ENCODE measurements at regions not wholly inside any gene's neighbourhood (a gene's known extent, or its start where the extent isn't known, plus 50 kb on each side); places are given as distances from the start of the nearest gene placed in this dataset.
A peak's percentile ranks its signal among the peaks of the same experiment; 100 is the strongest.

DNA sequence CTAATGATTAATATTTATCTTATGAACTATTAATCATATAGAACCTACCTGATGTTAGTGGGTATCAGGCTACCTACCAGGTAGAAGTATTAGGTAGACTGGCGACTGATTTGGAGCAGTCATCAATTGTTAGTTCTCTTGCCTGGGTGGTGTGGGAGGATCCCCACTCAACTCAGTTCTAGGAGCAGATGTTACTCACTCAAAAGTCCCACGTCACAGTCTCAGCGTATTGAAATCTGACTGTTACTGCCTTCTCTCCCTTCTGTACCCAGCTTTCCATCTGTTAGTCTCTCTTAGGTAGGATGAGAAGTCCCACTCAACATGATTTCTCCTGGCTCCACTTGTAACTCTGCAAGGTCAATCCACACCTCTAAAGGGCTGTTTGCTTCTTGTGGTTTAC lies 102.7 kb downstream of the OLFM4 start:
- H3K4me1 Mint-ChIP-seq (ENCODE audit: low read depth) = no peaks in the 10 kb centered on the region
- DNase-seq (ENCODE audit: low spot score) = no peak
- H3K27me3 Mint-ChIP-seq (ENCODE audit: low read depth) = no peaks in the 10 kb centered on the region
- no peaks in the 10 kb centered on the region for H3K36me3 Mint-ChIP-seq (ENCODE audit: low read depth)
- no peak overlapping the region for H3K4me3 Mint-ChIP-seq
- no peaks in the 10 kb centered on the region for H3K9me3 Mint-ChIP-seq
- no peak overlapping the region for H3K27ac Mint-ChIP-seq

DNA sequence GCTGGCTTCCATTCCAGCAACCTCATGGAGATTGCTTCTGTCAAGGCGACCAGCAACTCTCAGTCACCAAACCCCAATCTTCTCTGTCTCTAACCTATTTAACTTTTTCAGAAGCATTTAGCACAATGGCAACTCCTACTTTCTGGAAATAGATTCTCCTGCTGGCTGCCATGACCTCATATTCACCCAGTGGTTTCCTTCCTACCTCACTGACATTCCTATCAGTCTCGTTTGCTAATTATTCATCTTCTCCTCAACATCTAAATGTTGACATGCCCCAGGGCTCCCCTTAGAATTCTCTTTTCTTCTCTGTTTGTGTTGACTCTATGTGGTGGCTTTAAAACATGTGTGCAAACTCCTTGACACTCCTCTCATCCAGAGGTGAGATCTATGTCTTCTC lies 106.7 kb downstream of the OLFM4 start:
- no peaks in the 10 kb centered on the region for H3K4me1 Mint-ChIP-seq (ENCODE audit: low read depth)
- H3K4me3 Mint-ChIP-seq = no peak overlapping the region
- no peaks in the 10 kb centered on the region for H3K9me3 Mint-ChIP-seq
- DNase-seq (ENCODE audit: low spot score) = no peak
- no peak overlapping the region for H3K27ac Mint-ChIP-seq
- no peaks in the 10 kb centered on the region for H3K36me3 Mint-ChIP-seq (ENCODE audit: low read depth)
- no peaks in the 10 kb centered on the region for H3K27me3 Mint-ChIP-seq (ENCODE audit: low read depth)

DNA sequence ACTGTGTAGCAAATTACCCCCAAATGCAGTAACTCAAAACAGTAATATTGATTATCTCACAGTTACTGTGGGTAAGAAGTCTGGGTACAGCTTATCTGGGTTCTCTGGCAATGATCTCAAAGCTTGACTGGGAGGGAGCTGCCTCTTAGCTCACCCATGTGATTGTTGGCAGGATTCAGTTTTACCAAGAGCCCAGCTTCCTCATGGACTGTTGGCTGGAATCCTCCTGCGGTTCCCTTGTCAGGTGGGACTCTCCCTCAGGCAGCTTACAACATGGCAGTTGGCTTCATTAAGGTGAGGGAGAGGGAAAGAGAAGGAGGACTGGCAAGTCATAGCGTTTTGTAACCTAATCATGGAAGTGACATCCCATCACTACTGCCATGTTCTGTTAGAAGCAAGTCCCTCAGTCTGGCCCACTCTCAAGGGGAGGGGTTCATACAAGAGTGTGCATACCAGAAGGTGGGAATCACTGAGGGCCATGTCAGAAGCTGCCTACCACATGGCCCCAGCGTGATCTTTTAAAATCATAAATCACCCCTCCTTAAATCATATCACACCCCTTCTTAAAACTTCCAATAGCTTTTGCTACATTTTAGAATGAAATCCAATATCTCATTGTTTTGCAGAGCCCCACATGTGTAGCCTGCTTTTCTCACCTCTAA lies 108.1 kb downstream of the OLFM4 start:
- no peaks in the 10 kb centered on the region for H3K27me3 Mint-ChIP-seq (ENCODE audit: low read depth)
- H3K36me3 Mint-ChIP-seq (ENCODE audit: low read depth) = no peaks in the 10 kb centered on the region
- no peak for DNase-seq (ENCODE audit: low spot score)
- H3K4me3 Mint-ChIP-seq = no peak overlapping the region
- no peak overlapping the region for H3K27ac Mint-ChIP-seq
- no peaks in the 10 kb centered on the region for H3K4me1 Mint-ChIP-seq (ENCODE audit: low read depth)
- H3K9me3 Mint-ChIP-seq = no peaks in the 10 kb centered on the region

DNA sequence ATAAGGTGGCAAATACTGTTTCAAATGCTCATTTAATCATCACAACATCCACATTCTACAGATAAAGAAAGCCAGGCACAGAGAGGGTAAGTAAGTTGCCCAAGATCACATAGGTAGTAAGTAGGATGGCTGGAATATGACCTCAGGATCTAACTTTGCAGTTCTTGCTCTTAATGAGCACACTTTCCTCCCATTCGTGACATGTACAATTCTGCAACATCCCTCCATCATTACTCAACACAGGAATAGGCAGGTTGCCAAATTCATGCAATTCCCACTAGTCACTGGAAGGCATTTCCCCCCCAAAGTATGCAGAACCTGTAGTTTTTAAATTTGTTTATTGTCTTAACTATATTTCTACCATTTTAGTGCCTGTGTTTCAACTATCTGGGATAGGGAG lies 109.2 kb downstream of the OLFM4 start:
- H3K4me3 Mint-ChIP-seq = no peak overlapping the region
- no peak overlapping the region for H3K27ac Mint-ChIP-seq
- no peaks in the 10 kb centered on the region for H3K4me1 Mint-ChIP-seq (ENCODE audit: low read depth)
- H3K9me3 Mint-ChIP-seq = no peaks in the 10 kb centered on the region
- no peaks in the 10 kb centered on the region for H3K36me3 Mint-ChIP-seq (ENCODE audit: low read depth)
- H3K27me3 Mint-ChIP-seq (ENCODE audit: low read depth) = no peaks in the 10 kb centered on the region
- DNase-seq (ENCODE audit: low spot score) = no peak

DNA sequence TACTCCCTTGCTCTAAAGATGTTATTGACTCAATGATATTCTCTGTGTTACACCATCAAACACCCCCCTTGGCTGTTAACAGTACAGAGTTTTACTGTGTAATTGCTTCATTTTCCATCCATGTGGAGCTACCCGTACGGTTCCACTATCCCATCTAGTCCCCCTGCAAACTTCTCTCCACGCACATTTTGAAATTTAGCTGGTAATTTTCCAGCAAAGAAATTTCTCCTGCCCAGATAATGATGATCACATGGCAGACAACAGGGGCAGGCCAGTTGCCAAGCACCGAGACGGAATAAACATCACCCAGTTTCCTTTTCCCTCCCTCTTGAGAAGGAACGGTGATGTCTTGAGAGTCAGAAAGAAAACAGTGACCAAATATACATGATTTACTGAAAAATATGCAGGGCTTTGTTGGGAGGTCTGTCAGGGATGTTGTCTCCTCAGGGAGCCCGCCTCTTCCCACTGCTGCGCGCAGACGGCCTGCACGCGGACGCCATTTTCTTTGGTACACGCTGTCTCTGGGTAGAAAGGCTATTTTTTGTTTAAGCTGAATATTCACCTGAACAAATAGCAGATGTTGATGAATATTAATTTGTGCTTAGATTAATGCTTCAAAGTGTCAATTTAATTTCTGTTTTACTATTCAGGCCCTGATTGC lies 109.9 kb downstream of the OLFM4 start:
- no peaks in the 10 kb centered on the region for H3K9me3 Mint-ChIP-seq
- H3K27ac Mint-ChIP-seq = no peak overlapping the region
- H3K27me3 Mint-ChIP-seq (ENCODE audit: low read depth) = no peaks in the 10 kb centered on the region
- no peaks in the 10 kb centered on the region for H3K36me3 Mint-ChIP-seq (ENCODE audit: low read depth)
- no peaks in the 10 kb centered on the region for H3K4me1 Mint-ChIP-seq (ENCODE audit: low read depth)
- DNase-seq (ENCODE audit: low spot score) = no peak
- no peak overlapping the region for H3K4me3 Mint-ChIP-seq

DNA sequence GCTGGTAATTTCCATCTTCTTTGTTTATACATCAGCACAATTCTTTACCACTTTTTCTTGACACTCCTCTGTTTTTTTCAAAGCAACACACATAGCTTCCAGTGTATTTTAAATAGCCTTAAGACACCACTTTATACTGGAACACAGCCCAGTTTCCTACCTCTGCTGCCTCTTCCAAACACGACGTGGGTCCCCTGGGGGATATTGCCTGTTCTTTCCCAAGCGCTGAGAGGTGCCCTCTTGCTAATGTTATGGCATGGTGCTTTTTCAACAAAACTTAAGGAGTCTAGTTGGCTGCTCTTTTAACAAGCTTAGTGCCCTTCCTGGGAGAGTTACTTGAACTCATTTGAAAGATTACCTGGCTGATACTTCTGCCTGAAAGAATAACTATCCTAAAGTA lies 112.7 kb downstream of the OLFM4 start:
- Mint-ChIP-seq H3K27me3 (ENCODE audit: low read depth) (no peaks in the 10 kb centered on the region), H3K9me3 (no peaks in the 10 kb centered on the region), H3K4me3 (no peak overlapping the region), H3K27ac (no peak overlapping the region), H3K36me3 (ENCODE audit: low read depth) (no peaks in the 10 kb centered on the region), H3K4me1 (ENCODE audit: low read depth) (no peaks in the 10 kb centered on the region)
- no peak for DNase-seq (ENCODE audit: low spot score)

DNA sequence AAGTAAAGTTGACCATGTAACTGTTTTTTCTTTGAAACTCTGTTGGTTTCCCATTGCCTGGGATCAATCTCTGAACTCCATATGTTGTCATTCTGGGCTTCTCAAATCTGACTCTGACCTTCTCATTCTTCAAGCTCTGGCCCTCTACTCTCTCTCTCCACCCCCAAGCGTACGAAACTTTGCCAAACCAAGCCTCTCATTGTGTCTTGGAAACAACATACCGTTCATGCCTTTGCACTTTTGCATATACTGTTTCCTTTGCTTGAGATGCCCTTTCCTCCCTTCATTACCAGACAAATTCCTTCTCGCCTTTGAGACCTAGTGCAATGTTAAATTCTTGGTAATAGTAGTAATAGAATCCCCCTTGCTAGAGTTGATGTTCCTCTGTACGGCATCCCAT lies 113.7 kb downstream of the OLFM4 start:
- Mint-ChIP-seq H3K4me1 (ENCODE audit: low read depth) (no peaks in the 10 kb centered on the region), H3K27me3 (ENCODE audit: low read depth) (no peaks in the 10 kb centered on the region), H3K4me3 (no peak overlapping the region), H3K36me3 (ENCODE audit: low read depth) (no peaks in the 10 kb centered on the region), H3K27ac (no peak overlapping the region), H3K9me3 (no peaks in the 10 kb centered on the region)
- DNase-seq (ENCODE audit: low spot score) = no peak

DNA sequence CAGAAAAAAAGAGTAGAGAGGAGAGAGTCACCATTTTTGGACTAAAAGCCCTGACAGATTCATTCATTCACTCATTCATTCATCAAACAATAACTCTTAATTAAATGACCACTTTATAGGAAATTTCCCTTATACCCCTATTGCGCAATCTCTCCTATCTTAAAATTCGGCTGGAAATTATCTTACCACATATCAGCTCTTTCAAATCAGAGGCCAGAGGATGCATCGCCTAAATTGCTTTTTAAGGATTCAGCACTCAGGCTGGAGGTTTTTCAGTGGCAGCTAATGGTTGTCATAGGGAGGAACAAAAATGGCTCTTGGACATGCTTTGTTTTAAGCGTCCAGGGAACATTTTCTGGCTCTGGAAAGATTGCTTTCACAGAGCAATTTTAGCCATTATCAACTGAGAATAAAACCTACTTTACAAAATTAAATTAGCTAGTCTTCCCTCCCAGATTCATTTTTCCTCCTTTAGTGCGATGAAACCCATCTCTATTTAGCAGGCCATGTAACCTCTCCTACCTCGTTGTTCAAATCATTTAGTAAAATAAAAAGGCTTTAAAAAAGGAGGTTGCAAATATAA lies 115.2 kb downstream of the OLFM4 start:
- H3K4me3 Mint-ChIP-seq = no peak overlapping the region
- no peak for DNase-seq (ENCODE audit: low spot score)
- H3K4me1 Mint-ChIP-seq (ENCODE audit: low read depth) = no peaks in the 10 kb centered on the region
- no peaks in the 10 kb centered on the region for H3K9me3 Mint-ChIP-seq
- H3K36me3 Mint-ChIP-seq (ENCODE audit: low read depth) = no peaks in the 10 kb centered on the region
- no peak overlapping the region for H3K27ac Mint-ChIP-seq
- H3K27me3 Mint-ChIP-seq (ENCODE audit: low read depth) = no peaks in the 10 kb centered on the region

DNA sequence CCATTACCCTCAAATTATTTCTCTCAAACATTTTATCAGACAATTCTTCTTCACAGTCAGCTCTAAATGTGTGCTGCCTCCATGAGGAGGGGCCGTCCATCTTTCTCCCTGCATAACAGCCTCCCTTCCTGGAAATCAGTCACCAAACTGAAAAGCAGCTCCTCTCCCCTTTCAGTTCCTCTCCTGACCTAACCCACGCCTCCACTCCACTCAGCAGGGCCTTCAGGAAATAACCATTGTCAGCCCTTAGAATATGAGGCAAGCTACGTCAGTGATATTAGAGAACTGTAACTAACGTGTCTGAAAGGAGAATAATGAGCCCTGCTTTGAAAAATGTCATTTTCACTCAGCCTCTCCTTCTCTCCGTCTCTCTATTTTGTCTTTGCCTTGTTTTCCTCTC lies 116.2 kb downstream of the OLFM4 start:
- Mint-ChIP-seq H3K27ac (no peak overlapping the region), H3K9me3 (no peaks in the 10 kb centered on the region), H3K4me1 (ENCODE audit: low read depth) (no peaks in the 10 kb centered on the region), H3K4me3 (no peak overlapping the region), H3K36me3 (ENCODE audit: low read depth) (no peaks in the 10 kb centered on the region), H3K27me3 (ENCODE audit: low read depth) (no peaks in the 10 kb centered on the region)
- no peak for DNase-seq (ENCODE audit: low spot score)

DNA sequence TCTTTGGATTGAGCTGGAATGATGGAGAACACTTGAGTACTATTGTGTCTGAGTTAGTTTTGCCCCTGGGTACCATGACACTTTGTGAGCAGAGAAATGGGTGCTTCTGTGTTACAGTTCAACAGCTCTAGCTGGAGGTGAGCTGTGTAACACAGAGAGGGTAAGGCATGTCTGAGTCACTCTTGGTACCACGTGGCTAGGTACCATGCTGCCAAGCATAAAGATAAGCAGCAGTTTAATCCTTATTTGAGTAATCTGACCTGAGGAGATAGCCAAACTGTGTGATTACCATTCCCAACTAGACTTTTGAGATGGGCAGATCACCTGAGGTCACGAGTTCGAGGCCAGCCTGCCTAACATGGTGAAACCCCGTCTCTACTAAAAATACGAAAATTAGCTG lies 122.0 kb downstream of the OLFM4 start:
- no peak overlapping the region for H3K4me3 Mint-ChIP-seq
- H3K27ac Mint-ChIP-seq = no peak overlapping the region
- no peaks in the 10 kb centered on the region for H3K9me3 Mint-ChIP-seq
- no peak for DNase-seq (ENCODE audit: low spot score)
- no peaks in the 10 kb centered on the region for H3K27me3 Mint-ChIP-seq (ENCODE audit: low read depth)
- H3K4me1 Mint-ChIP-seq (ENCODE audit: low read depth) = no peaks in the 10 kb centered on the region
- H3K36me3 Mint-ChIP-seq (ENCODE audit: low read depth) = no peaks in the 10 kb centered on the region

DNA sequence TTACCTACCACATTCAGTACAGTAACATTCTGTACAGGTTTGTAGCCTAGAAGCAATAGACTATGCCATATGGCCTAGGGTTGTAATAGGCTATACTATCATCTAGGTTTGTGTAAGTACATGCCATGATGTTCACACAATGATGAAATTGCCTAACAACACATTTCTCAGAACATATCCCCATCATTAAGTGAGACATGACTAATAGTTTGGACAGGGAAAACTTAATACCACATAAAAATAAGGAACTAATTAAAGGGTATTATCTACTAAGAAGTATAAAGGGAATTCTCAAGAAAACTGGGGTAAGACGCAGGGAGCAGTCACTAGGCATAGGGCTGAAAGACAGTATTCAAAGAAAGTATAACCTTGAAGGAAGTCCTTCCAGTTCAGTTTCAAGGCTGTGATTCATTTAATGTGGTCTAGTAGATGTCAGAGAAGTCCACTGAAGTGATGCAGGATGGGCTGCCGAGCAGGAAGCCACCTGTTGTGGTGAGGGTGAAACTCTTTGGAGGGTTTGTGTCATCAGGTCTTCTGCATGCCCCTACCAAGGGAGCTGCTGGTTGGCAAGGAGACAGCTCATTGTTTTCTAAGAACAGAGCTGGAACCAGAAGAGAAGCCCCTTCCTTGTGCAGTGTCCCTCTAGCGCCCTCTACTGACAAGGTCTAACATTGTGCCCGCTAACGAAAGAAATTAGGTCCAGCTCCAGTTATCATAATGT lies 122.9 kb downstream of the OLFM4 start:
- H3K4me1 Mint-ChIP-seq (ENCODE audit: low read depth) = no peaks in the 10 kb centered on the region
- H3K4me3 Mint-ChIP-seq = no peak overlapping the region
- H3K9me3 Mint-ChIP-seq = no peaks in the 10 kb centered on the region
- no peaks in the 10 kb centered on the region for H3K27me3 Mint-ChIP-seq (ENCODE audit: low read depth)
- peak; percentile 11 for DNase-seq (ENCODE audit: low spot score)
- no peak overlapping the region for H3K27ac Mint-ChIP-seq
- H3K36me3 Mint-ChIP-seq (ENCODE audit: low read depth) = no peaks in the 10 kb centered on the region

DNA sequence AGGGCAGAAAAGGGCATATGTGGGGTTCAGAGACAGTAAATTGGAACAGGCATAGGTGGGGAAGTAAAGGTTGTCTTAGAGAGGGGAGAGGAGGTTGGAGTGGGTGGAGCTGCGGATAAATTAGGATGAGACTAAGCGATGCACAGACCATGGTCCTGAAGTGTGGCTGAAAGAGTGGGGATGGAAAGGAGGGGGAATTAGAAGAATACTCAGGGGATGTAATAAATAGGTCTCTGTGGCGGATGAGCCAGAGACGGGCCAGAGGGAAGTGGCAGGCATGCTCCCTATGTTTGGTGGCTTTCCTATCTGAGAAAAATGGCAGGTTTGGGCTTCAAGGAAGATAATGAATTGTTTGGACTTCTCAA lies 123.4 kb downstream of the OLFM4 start:
- Mint-ChIP-seq H3K4me3 (no peak overlapping the region), H3K36me3 (ENCODE audit: low read depth) (no peaks in the 10 kb centered on the region), H3K4me1 (ENCODE audit: low read depth) (no peaks in the 10 kb centered on the region), H3K27ac (no peak overlapping the region), H3K9me3 (no peaks in the 10 kb centered on the region), H3K27me3 (ENCODE audit: low read depth) (no peaks in the 10 kb centered on the region)
- no peak for DNase-seq (ENCODE audit: low spot score)

DNA sequence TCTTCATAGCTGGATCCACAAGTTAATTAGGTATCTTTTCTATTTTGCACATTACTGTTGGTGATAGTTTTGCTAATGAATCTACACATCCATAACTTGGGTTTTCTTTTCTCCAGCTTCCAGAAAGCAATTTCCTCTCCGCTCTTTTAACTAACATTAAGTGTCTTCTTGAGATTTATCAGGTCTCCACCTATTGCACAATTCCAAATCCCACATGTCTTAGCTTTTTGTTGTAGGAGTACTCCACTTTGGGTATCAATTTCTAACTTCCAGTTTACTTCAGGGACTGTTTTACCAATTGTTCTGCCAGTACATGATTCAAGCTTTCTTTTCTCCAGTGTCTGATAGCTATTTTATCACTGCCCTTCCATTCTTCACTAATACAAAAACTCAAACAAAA lies 129.6 kb downstream of the OLFM4 start:
- DNase-seq (ENCODE audit: low spot score) = no peak
- Mint-ChIP-seq H3K27me3 (ENCODE audit: low read depth) (no peaks in the 10 kb centered on the region), H3K4me1 (ENCODE audit: low read depth) (no peaks in the 10 kb centered on the region), H3K4me3 (no peak overlapping the region), H3K9me3 (no peaks in the 10 kb centered on the region), H3K36me3 (ENCODE audit: low read depth) (no peaks in the 10 kb centered on the region), H3K27ac (no peak overlapping the region)

DNA sequence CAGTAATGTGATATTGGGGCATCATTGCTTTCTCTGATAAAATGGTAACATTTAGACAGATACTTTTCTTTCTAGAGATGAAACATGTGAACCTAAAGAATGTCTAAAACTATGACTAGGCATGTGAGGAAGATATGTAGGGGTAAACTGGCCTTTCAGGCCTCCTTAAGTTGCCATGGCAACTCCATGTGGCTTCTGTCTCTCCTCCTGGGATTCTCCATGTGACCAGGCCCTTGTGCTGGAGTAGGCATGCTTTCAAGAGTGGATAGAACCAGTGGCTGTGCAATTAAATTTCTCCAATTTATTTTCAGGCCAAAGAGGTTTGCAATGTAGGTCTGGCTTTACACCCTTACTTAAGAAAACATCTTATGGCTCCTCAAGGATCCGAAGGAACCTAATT lies 130.8 kb downstream of the OLFM4 start:
- no peaks in the 10 kb centered on the region for H3K27me3 Mint-ChIP-seq (ENCODE audit: low read depth)
- no peak overlapping the region for H3K4me3 Mint-ChIP-seq
- DNase-seq (ENCODE audit: low spot score) = no peak
- H3K9me3 Mint-ChIP-seq = no peaks in the 10 kb centered on the region
- H3K36me3 Mint-ChIP-seq (ENCODE audit: low read depth) = no peaks in the 10 kb centered on the region
- H3K4me1 Mint-ChIP-seq (ENCODE audit: low read depth) = no peaks in the 10 kb centered on the region
- no peak overlapping the region for H3K27ac Mint-ChIP-seq
